ENCODE measurements at regions not wholly inside any gene's neighbourhood (a gene's known extent, or its start where the extent isn't known, plus 50 kb on each side); places are given as distances from the start of the nearest gene placed in this dataset.

DNA sequence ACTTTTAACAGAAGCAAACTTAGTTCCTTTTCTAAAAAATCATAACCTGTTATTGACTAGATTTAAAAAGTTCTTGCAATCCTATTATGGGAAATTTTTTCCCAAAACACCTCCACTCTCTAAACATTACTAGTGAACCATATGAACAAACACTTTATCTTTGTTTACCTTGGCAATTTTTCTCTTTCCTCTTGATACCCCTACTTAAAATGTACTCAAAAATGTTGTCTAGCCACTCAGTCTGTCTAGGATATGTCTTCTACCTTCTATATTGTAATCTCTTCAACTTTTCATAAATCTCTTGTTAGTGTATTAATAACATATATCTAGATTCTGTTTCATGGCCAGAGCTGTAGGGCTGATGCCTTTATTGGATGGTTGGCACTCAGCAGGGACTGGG is 630.0 kb upstream of the GRM3 start:
- TF ChIP-seq, protein P1, sequence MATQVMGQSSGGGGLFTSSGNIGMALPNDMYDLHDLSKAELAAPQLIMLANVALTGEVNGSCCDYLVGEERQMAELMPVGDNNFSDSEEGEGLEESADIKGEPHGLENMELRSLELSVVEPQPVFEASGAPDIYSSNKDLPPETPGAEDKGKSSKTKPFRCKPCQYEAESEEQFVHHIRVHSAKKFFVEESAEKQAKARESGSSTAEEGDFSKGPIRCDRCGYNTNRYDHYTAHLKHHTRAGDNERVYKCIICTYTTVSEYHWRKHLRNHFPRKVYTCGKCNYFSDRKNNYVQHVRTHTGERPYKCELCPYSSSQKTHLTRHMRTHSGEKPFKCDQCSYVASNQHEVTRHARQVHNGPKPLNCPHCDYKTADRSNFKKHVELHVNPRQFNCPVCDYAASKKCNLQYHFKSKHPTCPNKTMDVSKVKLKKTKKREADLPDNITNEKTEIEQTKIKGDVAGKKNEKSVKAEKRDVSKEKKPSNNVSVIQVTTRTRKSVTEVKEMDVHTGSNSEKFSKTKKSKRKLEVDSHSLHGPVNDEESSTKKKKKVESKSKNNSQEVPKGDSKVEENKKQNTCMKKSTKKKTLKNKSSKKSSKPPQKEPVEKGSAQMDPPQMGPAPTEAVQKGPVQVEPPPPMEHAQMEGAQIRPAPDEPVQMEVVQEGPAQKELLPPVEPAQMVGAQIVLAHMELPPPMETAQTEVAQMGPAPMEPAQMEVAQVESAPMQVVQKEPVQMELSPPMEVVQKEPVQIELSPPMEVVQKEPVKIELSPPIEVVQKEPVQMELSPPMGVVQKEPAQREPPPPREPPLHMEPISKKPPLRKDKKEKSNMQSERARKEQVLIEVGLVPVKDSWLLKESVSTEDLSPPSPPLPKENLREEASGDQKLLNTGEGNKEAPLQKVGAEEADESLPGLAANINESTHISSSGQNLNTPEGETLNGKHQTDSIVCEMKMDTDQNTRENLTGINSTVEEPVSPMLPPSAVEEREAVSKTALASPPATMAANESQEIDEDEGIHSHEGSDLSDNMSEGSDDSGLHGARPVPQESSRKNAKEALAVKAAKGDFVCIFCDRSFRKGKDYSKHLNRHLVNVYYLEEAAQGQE (IDR thresholded peaks at IDR 0.05; ENCODE audit: insufficient replicate concordance, low read depth): no peak
- TF ChIP-seq, protein P2, sequence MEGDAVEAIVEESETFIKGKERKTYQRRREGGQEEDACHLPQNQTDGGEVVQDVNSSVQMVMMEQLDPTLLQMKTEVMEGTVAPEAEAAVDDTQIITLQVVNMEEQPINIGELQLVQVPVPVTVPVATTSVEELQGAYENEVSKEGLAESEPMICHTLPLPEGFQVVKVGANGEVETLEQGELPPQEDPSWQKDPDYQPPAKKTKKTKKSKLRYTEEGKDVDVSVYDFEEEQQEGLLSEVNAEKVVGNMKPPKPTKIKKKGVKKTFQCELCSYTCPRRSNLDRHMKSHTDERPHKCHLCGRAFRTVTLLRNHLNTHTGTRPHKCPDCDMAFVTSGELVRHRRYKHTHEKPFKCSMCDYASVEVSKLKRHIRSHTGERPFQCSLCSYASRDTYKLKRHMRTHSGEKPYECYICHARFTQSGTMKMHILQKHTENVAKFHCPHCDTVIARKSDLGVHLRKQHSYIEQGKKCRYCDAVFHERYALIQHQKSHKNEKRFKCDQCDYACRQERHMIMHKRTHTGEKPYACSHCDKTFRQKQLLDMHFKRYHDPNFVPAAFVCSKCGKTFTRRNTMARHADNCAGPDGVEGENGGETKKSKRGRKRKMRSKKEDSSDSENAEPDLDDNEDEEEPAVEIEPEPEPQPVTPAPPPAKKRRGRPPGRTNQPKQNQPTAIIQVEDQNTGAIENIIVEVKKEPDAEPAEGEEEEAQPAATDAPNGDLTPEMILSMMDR (IDR thresholded peaks at IDR 0.05; ENCODE audit: insufficient read depth, low read length): no peak

Measured in HL-60 (cell line).